Adipocyte (in vitro differentiated cells): ENCODE measurements at regions not wholly inside any gene's neighbourhood (a gene's known extent, or its start where the extent isn't known, plus 50 kb on each side); places are given as distances from the start of the nearest gene placed in this dataset.
A peak's percentile ranks its signal among the peaks of the same experiment; 100 is the strongest.
"Not testable (repeated sequence)": the region's sequence is repeated elsewhere in the genome, so short reads cannot be mapped to it uniquely, and the experiment has no call there.

Experiments
- DNase-seq: peaks from one replicate; pipeline ENCODE4 v3.0.0-alpha.2; 2015; ENCODE audit warnings: low read depth
- H3K27me3 ChIP-seq: replicated peaks from 2 replicates; pipeline ENCODE4 v1.7.0; 2013; ENCODE audit warnings: mild to moderate bottlenecking, low read length, moderate library complexity; ENCODE audit not compliant: control insufficient read depth, insufficient read depth
- H3K36me3 ChIP-seq: 2 replicates; pipeline ENCODE4 v1.7.0; 2013; ENCODE audit warnings: low read length, mild to moderate bottlenecking, moderate library complexity; ENCODE audit not compliant: control insufficient read depth, insufficient read depth, severe bottlenecking
- H3K4me1 ChIP-seq: 2 replicates; pipeline ENCODE4 v1.7.0; 2013; ENCODE audit warnings: mild to moderate bottlenecking, low read length, moderate library complexity; ENCODE audit not compliant: control insufficient read depth, insufficient read depth
- H3K4me3 ChIP-seq: 2 replicates; pipeline ENCODE4 v1.7.0; 2013; ENCODE audit warnings: mild to moderate bottlenecking, low read length, moderate library complexity
- H3K9ac ChIP-seq: 2 replicates; pipeline ENCODE4 v1.7.0; 2013; ENCODE audit warnings: mild to moderate bottlenecking, low read length, moderate library complexity
- H3K9me3 ChIP-seq: 2 replicates; pipeline ENCODE4 v1.7.0; 2013; ENCODE audit warnings: mild to moderate bottlenecking, low read length, moderate library complexity; ENCODE audit not compliant: control insufficient read depth

- H3K9ac ChIP-seq, result no peak overlapping the region
- no peak for DNase-seq
Measured at GRCh38 chr17:11182430-11182829, 58.6 kb upstream of the SHISA6 start.

GRCh38 chr17:11178581-11178980 is 62.4 kb upstream of the SHISA6 start:
- DNase-seq, result no peak
- H3K9me3 ChIP-seq, result no peaks in the 10 kb centered on the region
- H3K4me3 ChIP-seq, result no peak overlapping the region
- no peaks in the 10 kb centered on the region for H3K36me3 ChIP-seq
- H3K4me1 ChIP-seq, result no peaks in the 10 kb centered on the region
- H3K27me3 ChIP-seq, result no peaks in the 10 kb centered on the region
- H3K9ac ChIP-seq, result no peak overlapping the region

More at GRCh38 chr17:11182430-11182829, 58.6 kb upstream of the SHISA6 start:
- no peak overlapping the region for H3K4me3 ChIP-seq
- H3K36me3 ChIP-seq, result no peaks in the 10 kb centered on the region
- H3K4me1 ChIP-seq, result no peaks in the 10 kb centered on the region
- no peaks in the 10 kb centered on the region for H3K27me3 ChIP-seq
- no peaks in the 10 kb centered on the region for H3K9me3 ChIP-seq

GRCh38 chr17:11177340-11177739 is 63.7 kb upstream of the SHISA6 start:
- DNase-seq, result no peak
- H3K4me1 ChIP-seq, result no peaks in the 10 kb centered on the region
- H3K4me3 ChIP-seq, result no peak overlapping the region
- no peaks in the 10 kb centered on the region for H3K36me3 ChIP-seq
- no peaks in the 10 kb centered on the region for H3K9me3 ChIP-seq
- no peak overlapping the region for H3K9ac ChIP-seq
- H3K27me3 ChIP-seq, result no peaks in the 10 kb centered on the region

- Histone ChIP-seq H3K9ac (no peak overlapping the region), H3K9me3 (no peaks in the 10 kb centered on the region), H3K27me3 (no peaks in the 10 kb centered on the region), H3K4me3 (no peak overlapping the region), H3K36me3 (no peaks in the 10 kb centered on the region), H3K4me1 (no peaks in the 10 kb centered on the region)
- no peak for DNase-seq
Measured at GRCh38 chr17:11176549-11176948, 64.5 kb upstream of the SHISA6 start.

DNA sequence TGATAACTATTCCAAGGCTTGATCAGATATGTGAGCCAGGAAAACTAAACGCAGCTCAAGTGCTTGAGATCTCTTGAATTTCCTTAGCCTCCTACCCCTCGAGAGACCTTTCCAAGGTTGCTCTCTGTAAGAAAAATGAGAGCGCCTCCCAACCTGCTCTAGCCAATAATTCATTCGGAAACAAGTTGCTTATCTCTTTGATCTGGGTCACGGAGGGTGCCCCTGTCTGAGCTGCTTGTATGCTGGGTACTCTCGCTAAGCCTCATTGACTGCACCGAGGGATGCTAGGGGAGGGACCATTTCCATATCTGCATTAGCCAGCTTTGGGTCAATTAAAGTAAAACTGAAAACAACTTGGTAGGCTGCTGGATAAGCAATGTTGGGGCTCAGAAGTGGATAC is 70.1 kb upstream of the SHISA6 start:
- Histone ChIP-seq H3K27me3 (no peaks in the 10 kb centered on the region), H3K4me3 (no peak overlapping the region), H3K9me3 (peaks cover 4% of the 10 kb centered on the region), H3K9ac (no peak overlapping the region), H3K4me1 (no peaks in the 10 kb centered on the region), H3K36me3 (no peaks in the 10 kb centered on the region)
- DNase-seq, result no peak

- H3K4me1 ChIP-seq, result no peaks in the 10 kb centered on the region
- no peak for DNase-seq
- H3K4me3 ChIP-seq, result no peak overlapping the region
- H3K9me3 ChIP-seq, result no peaks in the 10 kb centered on the region
- H3K9ac ChIP-seq, result no peak overlapping the region
- H3K36me3 ChIP-seq, result no peaks in the 10 kb centered on the region
- peaks cover 9% of the 10 kb centered on the region for H3K27me3 ChIP-seq
Measured at GRCh38 chr17:11151818-11152425, 89.1 kb upstream of the SHISA6 start.

- H3K27me3 ChIP-seq, H3K9ac ChIP-seq, H3K9me3 ChIP-seq, H3K4me3 ChIP-seq, DNase-seq, H3K36me3 ChIP-seq, H3K4me1 ChIP-seq: not testable (repeated sequence)
Measured at GRCh38 chr17:11150906-11151511, 90.0 kb upstream of the SHISA6 start.

DNA sequence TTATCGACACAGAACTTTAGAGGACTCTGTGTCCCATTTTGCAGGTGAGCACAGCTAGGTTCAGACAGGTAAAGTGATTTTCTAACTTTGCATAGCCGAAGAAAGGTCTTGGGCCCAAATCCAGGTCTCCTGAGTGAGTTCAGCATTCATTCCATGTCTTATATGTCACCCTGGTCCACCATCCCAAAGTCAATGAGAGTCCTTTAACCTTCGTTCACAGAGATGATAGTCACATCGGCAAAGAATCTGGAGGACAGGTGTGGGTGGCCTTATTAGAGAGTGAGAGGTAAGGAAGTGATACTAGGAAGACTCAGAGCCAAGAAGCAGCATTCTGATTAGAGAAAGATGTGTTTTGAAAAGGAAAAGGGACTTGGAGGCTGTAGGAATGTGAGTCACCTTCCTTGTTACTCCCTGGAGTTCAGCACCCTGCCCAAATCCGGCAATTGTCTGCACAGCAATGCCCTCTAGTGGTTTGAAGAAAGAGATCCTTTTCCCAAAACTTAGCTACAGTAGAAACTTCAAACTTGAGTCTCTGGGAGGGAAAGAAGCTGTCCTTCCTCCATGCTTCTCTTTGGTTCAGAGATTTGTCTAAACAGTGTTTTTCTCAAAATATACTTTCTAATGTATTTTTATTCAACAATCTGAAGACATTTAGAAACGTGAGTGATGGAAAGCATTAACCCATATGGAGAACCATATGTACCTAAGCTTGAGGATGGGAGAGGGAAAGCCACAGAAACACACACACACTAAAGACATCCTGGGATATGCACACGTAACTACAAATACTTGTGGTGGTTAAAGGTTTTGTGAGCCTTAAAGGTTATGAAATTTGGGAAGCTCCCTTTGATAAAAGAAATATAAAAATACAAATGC is 96.4 kb upstream of the SHISA6 start:
- DNase-seq, result peak; percentile 21
- Histone ChIP-seq H3K36me3 (no peaks in the 10 kb centered on the region), H3K4me1 (peaks cover 5% of the 10 kb centered on the region), H3K27me3 (peaks cover 9% of the 10 kb centered on the region), H3K9ac (no peak overlapping the region), H3K9me3 (no peaks in the 10 kb centered on the region), H3K4me3 (no peak overlapping the region)

GRCh38 chr17:11142231-11142630 is 98.8 kb upstream of the SHISA6 start:
- no peak for DNase-seq
- no peak overlapping the region for H3K4me3 ChIP-seq
- H3K36me3 ChIP-seq, result no peaks in the 10 kb centered on the region

DNA sequence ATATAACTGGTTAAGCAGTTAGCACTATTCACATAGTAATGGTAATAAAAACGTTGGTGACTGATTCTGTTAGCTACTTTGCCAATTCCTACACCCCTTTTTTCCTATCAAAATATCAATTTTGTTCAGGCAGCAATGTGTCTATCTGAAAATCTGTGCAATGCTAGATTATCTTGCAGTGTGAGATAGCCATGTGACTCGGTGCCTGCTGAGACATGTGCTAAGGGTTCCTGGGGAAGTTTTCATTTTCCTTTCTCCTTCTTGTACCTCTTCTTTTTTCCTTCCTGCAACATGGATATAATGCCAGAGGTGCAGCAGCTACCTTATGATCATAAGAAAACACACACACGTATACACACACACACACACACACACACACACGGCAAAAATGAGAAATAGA is 100.5 kb upstream of the SHISA6 start:
- no peaks in the 10 kb centered on the region for H3K36me3 ChIP-seq
- no peak for DNase-seq
- no peak overlapping the region for H3K4me3 ChIP-seq
- H3K9ac ChIP-seq, result no peak overlapping the region
- no peaks in the 10 kb centered on the region for H3K9me3 ChIP-seq
- H3K27me3 ChIP-seq, result no peaks in the 10 kb centered on the region
- H3K4me1 ChIP-seq, result peaks cover 22% of the 10 kb centered on the region

More at GRCh38 chr17:11142231-11142630, 98.8 kb upstream of the SHISA6 start:
- peaks cover 14% of the 10 kb centered on the region for H3K4me1 ChIP-seq
- no peaks in the 10 kb centered on the region for H3K27me3 ChIP-seq
- H3K9ac ChIP-seq, result no peak overlapping the region
- H3K9me3 ChIP-seq, result no peaks in the 10 kb centered on the region

DNA sequence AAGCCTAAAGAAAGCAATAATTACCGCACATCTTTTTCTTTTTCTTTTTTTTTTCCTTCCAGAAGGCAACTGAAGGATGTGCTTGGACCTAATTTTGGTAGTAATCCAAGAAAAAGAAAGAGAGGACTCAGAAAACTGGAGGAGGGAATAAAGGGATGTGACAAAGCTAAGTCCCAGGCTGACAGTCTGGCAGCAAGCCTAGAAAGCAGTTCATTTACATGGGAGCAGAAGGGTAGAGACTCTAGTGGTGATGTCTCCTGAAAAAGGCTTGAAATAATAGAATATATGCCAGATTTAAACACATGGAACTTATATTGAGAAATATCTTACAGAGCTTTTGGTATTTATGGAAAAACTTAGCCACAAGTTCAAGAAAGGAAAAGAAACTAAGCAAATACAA is 101.0 kb upstream of the SHISA6 start:
- Histone ChIP-seq H3K9me3 (no peaks in the 10 kb centered on the region), H3K36me3 (no peaks in the 10 kb centered on the region), H3K4me3 (no peak overlapping the region), H3K9ac (no peak overlapping the region), H3K4me1 (peaks cover 22% of the 10 kb centered on the region), H3K27me3 (no peaks in the 10 kb centered on the region)
- DNase-seq, result no peak
